HepG2 (cell line): ENCODE measurements at regions not wholly inside any gene's neighbourhood (a gene's known extent, or its start where the extent isn't known, plus 50 kb on each side); places are given as distances from the start of the nearest gene placed in this dataset.

Source experiments
- ATAC-seq: fragments of 200-7000 bp; cut with Tn5 transposase; 3 replicates; pipeline ENCODE4 v1.9.1; 2020; ENCODE audit warnings: mild to moderate bottlenecking, moderate library complexity
- BruUV-seq: library from RNA; stranded (reverse); fragments of 400-500 nt; replicated peaks from 2 replicates; lab custom pipeline; 2021; lab: Mats Ljungman, UMichigan
- CTCF ChIA-PET: fragments of 300-600 bp; formaldehyde crosslinking; extraction: SDS; loops from one replicate; lab custom pipeline; 2021; ENCODE audit warnings: low total read pairs, inconsistent platforms, low intra/inter-chr PET ratio; lab: Yijun Ruan, JAX
- POLR2A ChIA-PET: fragments of 350-600 bp; sonication (Branson Sonifier 250); formaldehyde crosslinking; loops from one replicate; lab custom pipeline; 2020; ENCODE audit warnings: antibody characterized with exemption, inconsistent platforms; lab: Yijun Ruan, JAX
- DNase-seq: peaks from one replicate; pipeline ENCODE4 v3.0.0-alpha.2; 2015; ENCODE audit warnings: low spot score
- FAIRE-seq: peaks from 3 replicates; lab custom pipeline; 2011; peaks lifted over from hg19 to GRCh38; lab: Jason Lieb, UNC
- H2AFZ ChIP-seq: one replicate; pipeline ENCODE4 v1.6.1; 2011; ENCODE audit warnings: low read length, inconsistent platforms
- H3K27ac ChIP-seq: fragments of 300-600 bp; 3 replicates; pipeline ENCODE4 v1.8.0; 2011; ENCODE audit warnings: mixed run types, mild to moderate bottlenecking, mixed read lengths, low read length, inconsistent platforms; ENCODE audit not compliant: insufficient read depth; ENCODE audit errors: extremely low read length
- H3K27me3 ChIP-seq, 2 experiments: fragments of 200-600 bp in 1 of 2; 2 replicates in 1 of 2; 3 replicates in 1 of 2; pipeline versions ENCODE4 v1.6.0 to v1.8.0; 2011; ENCODE audit warnings: low read length in 2 of 2, mild to moderate bottlenecking in 2 of 2, moderate library complexity in 2 of 2, inconsistent platforms in 1 of 2; ENCODE audit not compliant: insufficient read depth in 2 of 2, control insufficient read depth in 1 of 2
- H3K36me3 ChIP-seq, 2 experiments: fragments of 200-600 bp in 1 of 2; replicated peaks in 1 of 2; 2 replicates in 1 of 2; 3 replicates in 1 of 2; pipeline versions ENCODE4 v1.5.1 to v1.8.0; 2011; ENCODE audit warnings: low read length in 2 of 2, inconsistent platforms in 1 of 2; ENCODE audit not compliant: insufficient read depth in 2 of 2, control insufficient read depth in 1 of 2
- H3K4me1 ChIP-seq: 2 replicates; pipeline ENCODE4 v1.5.1; 2012; ENCODE audit warnings: low read length, inconsistent platforms; ENCODE audit not compliant: insufficient read depth
- H3K4me2 ChIP-seq: 2 replicates; pipeline ENCODE4 v1.6.0; 2011; ENCODE audit warnings: low read depth, low read length, inconsistent platforms
- H3K4me3 ChIP-seq, 3 experiments: fragments of 200-600 bp in 1 of 3; sonication (generic), shearing (Covaris generic) in 1 of 3; replicated peaks in 1 of 3; 2 replicates each; pipeline ENCODE4 v1.5.1; 2011 to 2016; ENCODE audit warnings: low read length in 3 of 3, inconsistent platforms in 2 of 3, low read depth in 2 of 3, mild to moderate bottlenecking in 2 of 3, control low read depth in 1 of 3, mixed read lengths in 1 of 3; ENCODE audit not compliant: insufficient read depth in 1 of 3
- H3K79me2 ChIP-seq: one replicate; pipeline ENCODE4 v1.6.1; 2011; ENCODE audit warnings: low read length, inconsistent platforms; ENCODE audit not compliant: insufficient read depth
- H3K9ac ChIP-seq: 2 replicates; pipeline ENCODE4 v1.6.0; 2011; ENCODE audit warnings: mild to moderate bottlenecking, low read depth, low read length, inconsistent platforms; ENCODE audit not compliant: insufficient read depth
- H3K9me3 ChIP-seq: 2 replicates; pipeline ENCODE4 v1.5.1; 2012; ENCODE audit warnings: mild to moderate bottlenecking, low read length
- H4K20me1 ChIP-seq: 2 replicates; pipeline ENCODE4 v1.6.0; 2011; ENCODE audit warnings: inconsistent platforms, mild to moderate bottlenecking, low read length, moderate library complexity; ENCODE audit not compliant: insufficient read depth
- AHDC1 ChIP-seq: sonication (generic); formaldehyde crosslinking; IDR thresholded peaks from 2 replicates; pipeline ENCODE4 v1.5.1; 2020; ENCODE audit warnings: mild to moderate bottlenecking, missing genetic modification reagents, borderline replicate concordance
- CREB1 ChIP-seq, 2 experiments: fragments of 450-650 bp in 1 of 2; IDR thresholded peaks; 2 replicates each; pipeline ENCODE4 v1.6.1; 2016 to 2017; ENCODE audit warnings: control low read depth in 1 of 2, mild to moderate bottlenecking in 1 of 2, missing compliant biosample characterization in 1 of 2, missing genetic modification characterization in 1 of 2
- GATAD2A ChIP-seq: IDR thresholded peaks from 2 replicates; pipeline ENCODE4 v1.6.1; 2016
- KDM2A ChIP-seq: sonication (generic); formaldehyde crosslinking; IDR thresholded peaks from 2 replicates; pipeline ENCODE4 v1.4.0; 2020; ENCODE audit warnings: low read depth, missing genetic modification reagents, borderline replicate concordance
- MBNL3 ChIP-seq: fragments of 250-450 bp; sonication (Bioruptor Pico); conservative IDR thresholded peaks from 2 replicates; pipeline ENCODE4 v1.8.0; 2022; ENCODE audit warnings: mild to moderate bottlenecking, inconsistent platforms
- NFKB2 ChIP-seq: sonication (generic); formaldehyde crosslinking; IDR thresholded peaks from 2 replicates; pipeline ENCODE4 v1.4.0; 2020; ENCODE audit warnings: missing genetic modification reagents, borderline replicate concordance
- SNAPC5 ChIP-seq: sonication (generic); formaldehyde crosslinking; IDR thresholded peaks from 2 replicates; pipeline ENCODE4 v1.8.1; 2023; ENCODE audit warnings: mild to moderate bottlenecking, missing genetic modification reagents, borderline replicate concordance
- SP2 ChIP-seq: sonication (generic); formaldehyde crosslinking; IDR thresholded peaks from 2 replicates; pipeline ENCODE4 v1.5.1; 2020; ENCODE audit warnings: mild to moderate bottlenecking, missing genetic modification reagents
- TBX2 ChIP-seq: sonication (generic); formaldehyde crosslinking; IDR thresholded peaks from 2 replicates; pipeline ENCODE4 v1.5.0; 2020; ENCODE audit warnings: missing genetic modification reagents, mild to moderate bottlenecking, borderline replicate concordance
- ZBTB25 ChIP-seq: IDR thresholded peaks from 2 replicates; pipeline ENCODE4 v1.6.1; 2018; ENCODE audit warnings: missing genetic modification reagents
- ZFP36L1 ChIP-seq: sonication (generic); formaldehyde crosslinking; IDR thresholded peaks from 2 replicates; pipeline ENCODE4 v1.8.0; 2022; ENCODE audit warnings: mild to moderate bottlenecking, missing genetic modification reagents, moderate library complexity
- ZNF3 ChIP-seq: IDR thresholded peaks from 2 replicates; pipeline ENCODE4 v1.7.0; 2017; ENCODE audit warnings: inconsistent platforms
- ZNF678 ChIP-seq: sonication (generic); formaldehyde crosslinking; IDR thresholded peaks from 2 replicates; pipeline ENCODE4 v1.4.0; 2020; ENCODE audit warnings: mild to moderate bottlenecking, missing genetic modification reagents
- ZNF891 ChIP-seq: sonication (generic); formaldehyde crosslinking; IDR thresholded peaks from 2 replicates; pipeline ENCODE4 v1.5.0; 2020; ENCODE audit warnings: mild to moderate bottlenecking, missing genetic modification reagents
- ZSCAN20 ChIP-seq: sonication (generic); formaldehyde crosslinking; IDR thresholded peaks from 2 replicates; pipeline ENCODE4 v1.4.0; 2020; ENCODE audit warnings: missing genetic modification reagents, mild to moderate bottlenecking, borderline replicate concordance
- WGBS: methylation state at CpG from one replicate; pipeline ENCODE4 v1.1.6; 2017; ENCODE audit warnings: low lambda C conversion rate; 5-methylcytosine and 5-hydroxymethylcytosine counted together
- in situ Hi-C: cut with HindIII; loops from 2 replicates; pipeline ENCODE4 v1.10.0; 2017; ENCODE audit warnings: low pct_unique_long_range_greater_than_20kb; ENCODE audit not compliant: extremely low pct_ligation_motif_present
- intact Hi-C: fragments of 100-400 bp; cut with micrococcal nuclease; formaldehyde crosslinking; loops from one replicate; pipeline ENCODE4 v1.10.0; 2022; ENCODE audit not compliant: unreplicated experiment

- WGBS: 11% methylated on average over 3 of the region's 5 CpGs
- no peak overlapping the region for H3K9ac ChIP-seq
- no peak for DNase-seq
- no peaks in the 10 kb centered on the region; a peak in 1 of 5 replicates for H3K27me3 ChIP-seq
- no peaks in the 10 kb centered on the region for H3K79me2 ChIP-seq
- no peak overlapping the region for H3K4me3 ChIP-seq
- no peak for ATAC-seq
- CTCF ChIA-PET: no interaction called here
- intact Hi-C loops: no loop called here
- POLR2A ChIA-PET: no interaction called here
- no peak overlapping the region for H3K4me2 ChIP-seq
- FAIRE-seq: no peak
- H3K36me3 ChIP-seq: no peaks in the 10 kb centered on the region
- no TSS peak for BruUV-seq
- TF ChIP-seq KDM2A (no peak), AHDC1 (CRISPR knock-in tag) (no peak), ZBTB25 (CRISPR knock-in tag) (no peak), TBX2 (CRISPR knock-in tag) (no peak), GATAD2A (CRISPR knock-in tag) (no peak), ZNF3 (CRISPR knock-in tag) (no peak), SNAPC5 (no peak), SP2 (no peak), CREB1 (IDR thresholded peaks at IDR 0.05) (no peak), CREB1 (CRISPR knock-in tag; IDR thresholded peaks at IDR 0.05) (no peak), ZNF678 (no peak), MBNL3 (CRISPR knock-in tag) (no peak), ZNF891 (CRISPR knock-in tag) (no peak), NFKB2 (CRISPR knock-in tag) (no peak), ZFP36L1 (CRISPR knock-in tag) (no peak), ZSCAN20 (no peak)
- TF ChIP-seq, all 625 proteins: peak for 0
- Histone ChIP-seq H4K20me1 (no peaks in the 10 kb centered on the region), H2AFZ (no peak overlapping the region), H3K27ac (no peak overlapping the region), H3K4me1 (no peaks in the 10 kb centered on the region), H3K9me3 (no peaks in the 10 kb centered on the region)
- in situ Hi-C loops: no loop called here
These were observed 151.3 kb upstream of the SP4 start for GRCh38 chr7:21276471-21277035.
